Bronchial epithelial cell (primary cell): ENCODE measurements at regions not wholly inside any gene's neighbourhood (a gene's known extent, or its start where the extent isn't known, plus 50 kb on each side); places are given as distances from the start of the nearest gene placed in this dataset.

Source experiments
- DNase-seq: peaks from one replicate; pipeline ENCODE4 v3.0.0-alpha.2; 2010; ENCODE audit warnings: low read depth
- FAIRE-seq: peaks from 2 replicates; lab custom pipeline; 2011; peaks lifted over from hg19 to GRCh38; lab: Jason Lieb, UNC
- H3K27me3 ChIP-seq: 2 replicates; pipeline ENCODE4 v1.5.1; 2011; ENCODE audit warnings: low read length; ENCODE audit not compliant: control insufficient read depth, insufficient read depth
- H3K36me3 ChIP-seq: 2 replicates; pipeline ENCODE4 v1.5.1; 2011; ENCODE audit warnings: low read length; ENCODE audit not compliant: control insufficient read depth, insufficient read depth
- H3K4me3 ChIP-seq: 2 replicates; pipeline ENCODE4 v1.5.1; 2011; ENCODE audit warnings: mild to moderate bottlenecking, low read depth, low read length, control low read depth
- TF ChIP-seq, protein P1 (sequence below): IDR thresholded peaks from 2 replicates; pipeline ENCODE4 v1.5.1; 2011; ENCODE audit warnings: mild to moderate bottlenecking, moderate library complexity, low read length, control low read depth, inconsistent platforms; ENCODE audit not compliant: insufficient read depth, severe bottlenecking

DNA sequence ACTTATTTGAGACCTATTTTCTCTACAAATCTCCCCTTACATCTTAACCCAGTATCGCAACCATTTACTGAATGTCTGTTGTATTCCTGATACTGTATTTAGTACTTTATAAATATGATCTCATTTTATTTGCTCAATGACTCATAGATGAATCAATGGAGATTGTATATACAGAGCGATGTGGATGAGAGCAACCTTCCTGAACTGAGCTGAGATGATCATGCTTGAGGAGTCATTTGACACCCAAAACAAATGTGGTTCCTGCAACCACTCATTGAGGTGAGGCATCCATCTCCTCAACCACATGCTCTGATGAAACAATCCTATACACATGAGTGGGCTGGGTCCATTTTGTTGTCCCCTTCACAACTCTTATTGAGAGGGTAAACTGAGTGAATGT lies 250.0 kb downstream of the CDC14C start:
- TF ChIP-seq, protein P1, sequence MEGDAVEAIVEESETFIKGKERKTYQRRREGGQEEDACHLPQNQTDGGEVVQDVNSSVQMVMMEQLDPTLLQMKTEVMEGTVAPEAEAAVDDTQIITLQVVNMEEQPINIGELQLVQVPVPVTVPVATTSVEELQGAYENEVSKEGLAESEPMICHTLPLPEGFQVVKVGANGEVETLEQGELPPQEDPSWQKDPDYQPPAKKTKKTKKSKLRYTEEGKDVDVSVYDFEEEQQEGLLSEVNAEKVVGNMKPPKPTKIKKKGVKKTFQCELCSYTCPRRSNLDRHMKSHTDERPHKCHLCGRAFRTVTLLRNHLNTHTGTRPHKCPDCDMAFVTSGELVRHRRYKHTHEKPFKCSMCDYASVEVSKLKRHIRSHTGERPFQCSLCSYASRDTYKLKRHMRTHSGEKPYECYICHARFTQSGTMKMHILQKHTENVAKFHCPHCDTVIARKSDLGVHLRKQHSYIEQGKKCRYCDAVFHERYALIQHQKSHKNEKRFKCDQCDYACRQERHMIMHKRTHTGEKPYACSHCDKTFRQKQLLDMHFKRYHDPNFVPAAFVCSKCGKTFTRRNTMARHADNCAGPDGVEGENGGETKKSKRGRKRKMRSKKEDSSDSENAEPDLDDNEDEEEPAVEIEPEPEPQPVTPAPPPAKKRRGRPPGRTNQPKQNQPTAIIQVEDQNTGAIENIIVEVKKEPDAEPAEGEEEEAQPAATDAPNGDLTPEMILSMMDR: no peak
- no peaks in the 10 kb centered on the region for H3K36me3 ChIP-seq
- no peak for FAIRE-seq
- H3K4me3 ChIP-seq: no peak overlapping the region
- DNase-seq: peak; percentile 78
- H3K27me3 ChIP-seq: no peaks in the 10 kb centered on the region

DNA sequence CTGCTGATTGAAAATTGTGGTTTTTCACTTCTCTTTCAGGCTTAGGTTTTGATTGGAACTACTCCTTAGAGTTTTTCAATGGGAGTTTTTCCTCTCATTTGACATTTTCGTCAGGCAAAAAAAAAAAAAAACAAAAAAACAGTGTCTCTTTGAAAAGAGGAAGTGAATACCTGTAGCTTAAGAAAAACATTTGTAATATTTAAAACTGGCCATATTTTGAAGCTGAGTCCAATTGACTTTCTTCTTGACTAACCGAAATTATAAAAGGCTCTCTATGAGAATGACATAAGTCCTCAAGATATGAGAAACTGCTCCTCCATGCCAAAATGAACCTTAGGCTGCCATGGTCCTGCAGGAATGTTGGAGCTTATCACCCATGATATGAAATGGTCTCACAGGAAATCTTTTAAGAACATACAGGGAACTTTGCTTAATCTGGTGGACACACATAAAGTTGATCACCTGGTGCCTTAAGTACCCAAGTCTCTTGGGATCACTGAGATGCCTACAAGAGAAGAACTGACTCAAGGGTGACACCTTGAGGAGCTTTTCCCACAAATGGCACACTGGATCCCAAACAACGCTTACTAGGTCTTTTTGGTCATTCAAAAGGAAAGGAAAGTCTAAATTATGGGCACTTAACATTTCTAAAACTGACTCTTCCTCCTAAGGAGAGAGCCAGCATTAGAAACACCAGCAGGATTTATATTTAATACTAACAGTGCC lies 263.4 kb downstream of the CDC14C start:
- DNase-seq: peak; percentile 1
- Histone ChIP-seq H3K36me3 (no peaks in the 10 kb centered on the region), H3K4me3 (no peak overlapping the region), H3K27me3 (no peaks in the 10 kb centered on the region)
- TF ChIP-seq, protein P1: no peak
- no peak for FAIRE-seq

DNA sequence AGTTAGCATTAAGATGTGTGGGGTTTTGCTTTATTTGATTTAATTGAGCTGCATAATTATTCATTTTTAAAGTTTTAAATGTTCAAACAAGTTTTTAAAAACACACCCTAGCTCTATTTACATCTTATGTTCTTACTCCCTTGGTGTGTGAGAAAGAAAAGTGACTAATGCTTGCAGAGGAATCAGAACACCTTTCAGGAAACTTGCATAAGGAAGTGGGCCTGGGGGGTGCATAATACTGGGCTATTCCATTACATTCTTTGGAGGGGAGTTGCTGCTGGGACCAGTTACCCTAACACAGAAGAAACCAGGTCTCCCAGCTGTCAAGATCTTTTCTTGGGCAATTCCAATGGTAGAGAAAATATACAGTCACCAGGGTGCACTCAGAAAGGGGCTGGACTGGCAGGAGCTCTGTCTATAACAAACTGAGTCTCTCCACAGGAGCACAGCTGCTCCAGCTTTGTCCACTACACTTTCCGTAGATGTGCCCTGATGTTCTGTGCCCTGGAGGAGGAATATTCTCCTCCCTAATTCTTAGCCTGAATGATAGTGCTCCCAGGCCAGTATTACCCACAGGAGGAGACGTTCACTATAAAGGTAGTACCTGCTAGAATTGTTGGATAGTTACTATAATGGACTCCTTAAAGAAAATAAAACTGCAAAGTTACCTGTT lies 304.2 kb downstream of the CDC14C start:
- H3K27me3 ChIP-seq: no peaks in the 10 kb centered on the region
- FAIRE-seq (no peak), DNase-seq (no peak)
- TF ChIP-seq, protein P1: no peak
- no peaks in the 10 kb centered on the region for H3K36me3 ChIP-seq
- H3K4me3 ChIP-seq: no peak overlapping the region

DNA sequence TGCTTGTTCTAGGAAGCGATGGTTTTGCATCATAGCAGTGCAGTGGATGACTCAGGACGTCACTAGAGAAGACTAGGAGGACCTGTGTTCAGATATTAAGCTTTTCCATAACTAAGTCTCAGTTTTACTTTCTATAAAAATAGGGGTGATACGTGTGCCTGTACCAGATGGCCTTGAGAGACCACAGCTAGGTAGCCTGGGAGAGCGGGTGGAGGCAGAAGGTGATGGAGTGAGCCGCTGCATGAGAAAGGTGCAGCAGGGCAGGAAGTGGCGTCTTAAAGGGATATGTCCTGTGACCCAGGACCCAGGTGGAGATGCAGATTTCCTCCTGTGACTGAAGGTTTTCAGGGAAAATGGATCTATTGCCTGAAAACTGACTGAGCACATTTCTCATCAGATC lies 304.9 kb downstream of the CDC14C start:
- TF ChIP-seq, protein P1: no peak
- no peak for FAIRE-seq
- no peaks in the 10 kb centered on the region for H3K36me3 ChIP-seq

DNA sequence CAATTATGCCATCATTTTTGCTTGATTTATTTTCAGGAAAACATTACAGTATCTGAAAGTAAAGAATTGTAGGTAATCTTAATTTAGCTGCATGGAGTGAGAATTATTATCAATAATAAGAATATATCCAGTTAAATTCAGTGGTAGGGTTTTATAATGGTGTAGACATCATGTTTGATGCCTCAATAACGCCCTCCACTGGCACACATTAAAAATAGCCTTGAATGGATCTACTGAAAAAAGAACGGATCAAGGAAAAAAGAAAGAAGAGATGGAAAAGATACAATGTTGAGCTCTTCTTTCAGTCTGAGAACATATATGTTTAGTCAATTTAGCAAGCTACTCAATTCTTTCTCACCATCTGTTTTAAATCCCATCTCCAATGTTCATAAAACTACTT lies 319.2 kb downstream of the CDC14C start:
- FAIRE-seq (no peak), DNase-seq (no peak)
- no peaks in the 10 kb centered on the region for H3K27me3 ChIP-seq
- H3K4me3 ChIP-seq: no peak overlapping the region
- H3K36me3 ChIP-seq: no peaks in the 10 kb centered on the region
- TF ChIP-seq, protein P1: no peak

More for the DNA sequence above, 304.9 kb downstream of the CDC14C start:
- Histone ChIP-seq H3K27me3 (no peaks in the 10 kb centered on the region), H3K4me3 (no peak overlapping the region)
- no peak for DNase-seq
